ENCODE measurements at regions not wholly inside any gene's neighbourhood (a gene's known extent, or its start where the extent isn't known, plus 50 kb on each side); places are given as distances from the start of the nearest gene placed in this dataset.

DNA sequence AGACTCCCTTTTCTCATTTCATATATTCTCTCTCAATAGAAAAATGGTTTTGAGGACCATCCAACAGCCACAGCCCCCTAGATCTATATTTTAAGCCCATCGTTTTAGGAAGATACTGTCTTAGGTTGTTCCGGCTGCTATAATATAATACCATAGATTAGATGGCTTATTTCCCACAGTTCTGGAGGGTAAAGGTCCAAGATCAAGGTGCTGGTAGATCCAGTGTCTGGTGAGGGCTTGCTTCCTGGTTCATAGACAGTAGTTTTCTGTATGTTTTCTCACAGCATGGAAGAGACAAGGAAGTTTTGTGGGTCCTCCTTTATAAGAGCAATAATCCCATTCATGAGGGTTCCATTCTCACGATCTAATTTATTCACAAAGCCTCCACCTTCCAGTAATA lies 215.1 kb downstream of the AASDHPPT start:
- Mint-ChIP-seq H3K36me3 (ENCODE audit: low read depth) (no peaks in the 10 kb centered on the region), H3K27ac (no peak overlapping the region), H3K9me3 (no peaks in the 10 kb centered on the region), H3K27me3 (ENCODE audit: low read depth, poor library complexity) (peaks cover 3% of the 10 kb centered on the region), H3K4me3 (no peak overlapping the region), H3K4me1 (peaks cover 16% of the 10 kb centered on the region)
- TF ChIP-seq, protein P1, sequence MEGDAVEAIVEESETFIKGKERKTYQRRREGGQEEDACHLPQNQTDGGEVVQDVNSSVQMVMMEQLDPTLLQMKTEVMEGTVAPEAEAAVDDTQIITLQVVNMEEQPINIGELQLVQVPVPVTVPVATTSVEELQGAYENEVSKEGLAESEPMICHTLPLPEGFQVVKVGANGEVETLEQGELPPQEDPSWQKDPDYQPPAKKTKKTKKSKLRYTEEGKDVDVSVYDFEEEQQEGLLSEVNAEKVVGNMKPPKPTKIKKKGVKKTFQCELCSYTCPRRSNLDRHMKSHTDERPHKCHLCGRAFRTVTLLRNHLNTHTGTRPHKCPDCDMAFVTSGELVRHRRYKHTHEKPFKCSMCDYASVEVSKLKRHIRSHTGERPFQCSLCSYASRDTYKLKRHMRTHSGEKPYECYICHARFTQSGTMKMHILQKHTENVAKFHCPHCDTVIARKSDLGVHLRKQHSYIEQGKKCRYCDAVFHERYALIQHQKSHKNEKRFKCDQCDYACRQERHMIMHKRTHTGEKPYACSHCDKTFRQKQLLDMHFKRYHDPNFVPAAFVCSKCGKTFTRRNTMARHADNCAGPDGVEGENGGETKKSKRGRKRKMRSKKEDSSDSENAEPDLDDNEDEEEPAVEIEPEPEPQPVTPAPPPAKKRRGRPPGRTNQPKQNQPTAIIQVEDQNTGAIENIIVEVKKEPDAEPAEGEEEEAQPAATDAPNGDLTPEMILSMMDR (IDR thresholded peaks at IDR 0.05): no peak
- DNase-seq: no peak

GRCh38 chr11:106295974-106296373 lies 218.5 kb downstream of the AASDHPPT start:
- TF ChIP-seq, protein P1 (IDR thresholded peaks at IDR 0.05): no peak
- Mint-ChIP-seq H3K27me3 (ENCODE audit: low read depth, poor library complexity) (peaks cover 3% of the 10 kb centered on the region), H3K4me1 (no peaks in the 10 kb centered on the region), H3K4me3 (no peak overlapping the region), H3K36me3 (ENCODE audit: low read depth) (no peaks in the 10 kb centered on the region), H3K27ac (no peak overlapping the region), H3K9me3 (no peaks in the 10 kb centered on the region)
- DNase-seq: no peak

- Mint-ChIP-seq H3K4me3 (no peak overlapping the region), H3K27me3 (ENCODE audit: low read depth, poor library complexity) (peaks cover 2% of the 10 kb centered on the region), H3K9me3 (peaks cover 17% of the 10 kb centered on the region), H3K36me3 (ENCODE audit: low read depth) (no peaks in the 10 kb centered on the region), H3K27ac (no peak overlapping the region), H3K4me1 (no peaks in the 10 kb centered on the region)
- DNase-seq: no peak
- TF ChIP-seq, protein P1 (IDR thresholded peaks at IDR 0.05): no peak
These were observed 225.0 kb downstream of the AASDHPPT start for GRCh38 chr11:106302416-106302815.

DNA sequence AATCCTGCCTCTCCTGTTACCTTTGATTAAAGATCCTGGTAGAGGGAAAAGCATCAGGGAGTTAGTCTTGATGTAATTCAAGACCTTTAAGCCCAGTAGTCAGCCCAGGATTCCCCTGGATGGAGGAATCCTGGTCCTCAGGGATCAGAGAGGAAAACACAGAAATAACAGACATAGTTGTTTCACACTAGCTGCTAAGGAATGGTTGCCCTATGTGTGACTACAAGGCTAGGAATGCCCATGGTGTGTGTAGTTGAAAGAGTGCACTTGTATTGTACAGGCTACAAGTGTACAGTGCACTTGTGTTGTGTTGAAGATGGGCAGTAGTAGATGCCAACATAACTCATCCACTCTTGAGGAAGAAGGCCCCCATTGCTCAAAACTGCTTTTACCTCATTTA lies 226.8 kb downstream of the AASDHPPT start:
- no peaks in the 10 kb centered on the region for H3K36me3 Mint-ChIP-seq (ENCODE audit: low read depth)
- H3K27ac Mint-ChIP-seq: no peak overlapping the region

DNA sequence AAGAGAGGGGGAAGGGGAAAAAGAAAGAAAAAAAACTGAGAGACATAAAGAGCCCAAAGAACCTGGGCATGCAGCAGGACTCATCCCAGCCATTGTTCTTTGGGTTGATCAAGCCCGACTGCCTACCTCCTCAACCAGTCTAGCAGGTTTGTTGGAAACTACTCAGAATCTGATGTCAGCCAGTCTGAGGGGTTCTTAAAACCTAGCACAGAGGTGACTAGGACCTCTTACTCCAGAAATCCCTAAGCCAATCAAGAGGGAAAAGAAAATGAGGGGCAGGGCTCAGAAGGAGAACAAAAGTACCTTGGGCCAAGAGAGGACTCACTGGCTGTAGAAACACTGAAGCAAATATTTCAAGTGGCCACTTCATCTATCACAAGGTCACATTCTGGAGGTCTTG lies 228.0 kb downstream of the AASDHPPT start:
- no peak for DNase-seq
- no peaks in the 10 kb centered on the region for H3K27me3 Mint-ChIP-seq (ENCODE audit: low read depth, poor library complexity)
- H3K27ac Mint-ChIP-seq: no peak overlapping the region
- TF ChIP-seq, protein P1 (IDR thresholded peaks at IDR 0.05): no peak
- H3K9me3 Mint-ChIP-seq: peaks cover 17% of the 10 kb centered on the region
- H3K4me3 Mint-ChIP-seq: no peak overlapping the region
- no peaks in the 10 kb centered on the region for H3K36me3 Mint-ChIP-seq (ENCODE audit: low read depth)
- H3K4me1 Mint-ChIP-seq: no peaks in the 10 kb centered on the region

More for the DNA sequence above, 226.8 kb downstream of the AASDHPPT start:
- DNase-seq: no peak
- H3K4me3 Mint-ChIP-seq: no peak overlapping the region
- no peaks in the 10 kb centered on the region for H3K4me1 Mint-ChIP-seq
- H3K9me3 Mint-ChIP-seq: peaks cover 17% of the 10 kb centered on the region
- TF ChIP-seq, protein P1 (IDR thresholded peaks at IDR 0.05): no peak
- no peaks in the 10 kb centered on the region for H3K27me3 Mint-ChIP-seq (ENCODE audit: low read depth, poor library complexity)

- no peak for DNase-seq
- no peaks in the 10 kb centered on the region for H3K27me3 Mint-ChIP-seq (ENCODE audit: low read depth, poor library complexity)
- H3K4me3 Mint-ChIP-seq: no peak overlapping the region
- no peak overlapping the region for H3K27ac Mint-ChIP-seq
- TF ChIP-seq, protein P1 (IDR thresholded peaks at IDR 0.05): no peak
- H3K36me3 Mint-ChIP-seq (ENCODE audit: low read depth): no peaks in the 10 kb centered on the region
- H3K4me1 Mint-ChIP-seq: no peaks in the 10 kb centered on the region
- H3K9me3 Mint-ChIP-seq: peaks cover 17% of the 10 kb centered on the region
These were observed 229.5 kb downstream of the AASDHPPT start for GRCh38 chr11:106306942-106307341.

Data from nephron progenitor cell (in vitro differentiated cells).